ENCODE measurements at regions not wholly inside any gene's neighbourhood (a gene's known extent, or its start where the extent isn't known, plus 50 kb on each side); places are given as distances from the start of the nearest gene placed in this dataset.
"Not testable (repeated sequence)": the region's sequence is repeated elsewhere in the genome, so short reads cannot be mapped to it uniquely, and the experiment has no call there.

DNA sequence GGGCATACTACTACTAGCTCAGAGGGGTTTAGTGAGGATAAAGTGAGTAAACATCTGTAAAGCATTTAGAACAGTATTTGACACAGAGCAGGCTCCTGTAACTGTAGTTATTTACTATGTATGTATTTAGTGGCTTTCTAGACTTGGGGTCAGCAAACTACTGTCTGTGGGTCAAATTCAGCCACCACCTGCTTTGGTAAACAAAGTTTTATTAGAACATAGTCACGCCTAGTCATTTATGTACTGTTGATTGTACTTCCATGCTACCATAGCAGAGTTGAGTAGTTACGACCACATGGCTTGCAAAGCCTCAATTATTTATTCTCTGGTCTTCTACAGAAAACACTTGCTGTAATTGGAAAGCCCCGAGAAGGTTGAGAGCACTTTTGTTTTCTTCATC, 248.5 kb upstream of the PLPP4 start:
- TF ChIP-seq, protein P1, sequence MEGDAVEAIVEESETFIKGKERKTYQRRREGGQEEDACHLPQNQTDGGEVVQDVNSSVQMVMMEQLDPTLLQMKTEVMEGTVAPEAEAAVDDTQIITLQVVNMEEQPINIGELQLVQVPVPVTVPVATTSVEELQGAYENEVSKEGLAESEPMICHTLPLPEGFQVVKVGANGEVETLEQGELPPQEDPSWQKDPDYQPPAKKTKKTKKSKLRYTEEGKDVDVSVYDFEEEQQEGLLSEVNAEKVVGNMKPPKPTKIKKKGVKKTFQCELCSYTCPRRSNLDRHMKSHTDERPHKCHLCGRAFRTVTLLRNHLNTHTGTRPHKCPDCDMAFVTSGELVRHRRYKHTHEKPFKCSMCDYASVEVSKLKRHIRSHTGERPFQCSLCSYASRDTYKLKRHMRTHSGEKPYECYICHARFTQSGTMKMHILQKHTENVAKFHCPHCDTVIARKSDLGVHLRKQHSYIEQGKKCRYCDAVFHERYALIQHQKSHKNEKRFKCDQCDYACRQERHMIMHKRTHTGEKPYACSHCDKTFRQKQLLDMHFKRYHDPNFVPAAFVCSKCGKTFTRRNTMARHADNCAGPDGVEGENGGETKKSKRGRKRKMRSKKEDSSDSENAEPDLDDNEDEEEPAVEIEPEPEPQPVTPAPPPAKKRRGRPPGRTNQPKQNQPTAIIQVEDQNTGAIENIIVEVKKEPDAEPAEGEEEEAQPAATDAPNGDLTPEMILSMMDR (IDR thresholded peaks at IDR 0.05; ENCODE audit: insufficient read depth, low read depth, low read length, missing control alignments): no peak
- DNase-seq (ENCODE audit: low read depth): no peak
- H3K4me3 ChIP-seq (ENCODE audit: low read depth, low read length): no peak overlapping the region

DNA sequence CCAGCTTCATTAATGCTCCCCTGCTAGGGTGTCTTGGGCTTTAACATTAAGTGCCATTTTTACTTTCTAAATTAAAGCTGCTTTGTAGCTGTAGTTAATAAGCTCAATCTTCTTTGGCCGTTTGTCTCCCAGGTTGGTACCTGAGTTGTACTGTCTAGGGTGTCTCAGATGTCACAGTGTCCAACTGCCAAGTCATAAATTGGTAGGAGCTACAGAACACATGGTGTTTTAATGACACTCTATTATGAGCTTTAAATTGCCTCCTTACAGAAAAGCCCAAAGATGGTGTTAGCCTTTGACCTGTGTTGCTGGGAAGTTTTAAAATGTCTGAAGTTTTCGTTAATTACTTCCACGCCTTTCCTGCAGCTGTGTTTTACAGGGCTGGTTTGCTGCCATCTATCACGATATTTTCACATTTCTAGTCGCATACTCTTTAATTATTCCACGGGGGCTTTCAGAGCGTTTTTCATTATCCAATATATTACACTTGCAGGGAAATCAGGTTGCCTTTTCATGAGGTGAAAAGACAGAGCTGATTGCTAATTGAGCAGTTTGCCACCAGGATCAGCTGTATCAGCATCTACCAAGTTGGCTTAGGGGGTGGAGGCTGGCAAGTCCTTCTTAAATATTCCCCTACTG, 247.8 kb upstream of the PLPP4 start:
- H3K4me3 ChIP-seq (ENCODE audit: low read depth, low read length): no peak overlapping the region
- TF ChIP-seq, protein P1 (IDR thresholded peaks at IDR 0.05; ENCODE audit: insufficient read depth, low read depth, low read length, missing control alignments): no peak
- DNase-seq (ENCODE audit: low read depth): no peak

DNA sequence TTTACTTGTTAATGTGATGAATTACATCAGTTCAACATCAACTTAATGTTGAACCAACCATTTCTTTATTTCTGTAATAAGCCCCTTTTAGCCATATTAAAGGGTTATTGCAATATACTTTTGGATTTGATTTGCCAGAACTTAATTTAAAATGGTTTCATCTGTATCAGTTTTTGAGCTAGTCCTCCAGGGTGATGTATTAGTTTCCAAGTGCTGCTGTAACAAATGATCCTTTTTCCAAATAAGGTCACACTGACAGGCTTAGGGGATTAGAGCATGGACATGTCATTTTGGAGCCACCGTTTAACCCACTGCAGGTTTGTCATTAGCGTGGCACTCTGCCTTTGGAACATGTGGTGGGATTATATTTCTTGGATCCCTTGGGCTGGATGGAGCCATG, 244.8 kb upstream of the PLPP4 start:
- TF ChIP-seq, protein P1 (IDR thresholded peaks at IDR 0.05; ENCODE audit: insufficient read depth, low read depth, low read length, missing control alignments): no peak
- no peak overlapping the region for H3K4me3 ChIP-seq (ENCODE audit: low read depth, low read length)

DNA sequence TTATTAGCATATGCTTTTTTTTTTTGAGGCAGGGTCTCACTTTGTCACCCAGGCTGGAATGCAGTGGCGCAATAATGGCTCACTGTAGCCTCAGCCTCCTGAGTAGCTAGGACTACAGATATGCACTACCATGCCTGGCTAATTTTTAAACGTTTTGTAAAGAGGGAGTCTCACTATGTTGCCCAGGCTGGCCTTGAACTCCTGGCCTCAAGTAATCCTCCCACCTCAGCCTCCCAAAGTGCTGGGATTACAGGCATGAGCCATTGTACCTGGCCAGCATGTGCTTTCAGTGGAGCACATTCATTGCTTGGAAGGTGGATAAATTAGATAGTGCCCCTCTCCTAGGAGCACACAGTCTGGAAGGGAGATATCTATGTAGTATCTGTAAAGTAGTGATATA, 243.7 kb upstream of the PLPP4 start:
- not testable (repeated sequence) for DNase-seq (ENCODE audit: low read depth)

More for the DNA sequence above, 244.8 kb upstream of the PLPP4 start:
- no peak for DNase-seq (ENCODE audit: low read depth)

DNA sequence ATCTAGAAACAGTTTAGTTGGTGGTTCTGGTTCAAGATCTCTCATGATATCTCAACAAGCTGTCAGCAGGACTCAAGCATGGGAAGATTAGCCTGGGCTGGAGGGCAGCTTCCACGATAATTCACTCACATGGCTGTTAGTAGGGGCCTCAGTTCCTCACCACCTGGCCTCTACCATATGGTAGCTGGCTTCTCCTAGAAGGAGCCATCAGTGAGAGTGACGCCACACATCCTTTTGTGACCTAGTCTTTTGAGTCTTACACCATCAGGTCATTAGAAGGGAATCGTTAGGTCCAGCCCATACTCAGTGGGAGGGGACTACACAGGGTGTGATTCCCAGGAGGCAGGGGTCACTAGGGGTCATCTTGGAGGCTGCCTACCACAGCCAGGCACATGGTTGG, 239.3 kb upstream of the PLPP4 start:
- no peak overlapping the region for H3K4me3 ChIP-seq (ENCODE audit: low read depth, low read length)
- DNase-seq (ENCODE audit: low read depth): no peak
- TF ChIP-seq, protein P1 (IDR thresholded peaks at IDR 0.05; ENCODE audit: insufficient read depth, low read depth, low read length, missing control alignments): no peak

More for the DNA sequence above, 243.7 kb upstream of the PLPP4 start:
- H3K4me3 ChIP-seq (ENCODE audit: low read depth, low read length): not testable (repeated sequence)

DNA sequence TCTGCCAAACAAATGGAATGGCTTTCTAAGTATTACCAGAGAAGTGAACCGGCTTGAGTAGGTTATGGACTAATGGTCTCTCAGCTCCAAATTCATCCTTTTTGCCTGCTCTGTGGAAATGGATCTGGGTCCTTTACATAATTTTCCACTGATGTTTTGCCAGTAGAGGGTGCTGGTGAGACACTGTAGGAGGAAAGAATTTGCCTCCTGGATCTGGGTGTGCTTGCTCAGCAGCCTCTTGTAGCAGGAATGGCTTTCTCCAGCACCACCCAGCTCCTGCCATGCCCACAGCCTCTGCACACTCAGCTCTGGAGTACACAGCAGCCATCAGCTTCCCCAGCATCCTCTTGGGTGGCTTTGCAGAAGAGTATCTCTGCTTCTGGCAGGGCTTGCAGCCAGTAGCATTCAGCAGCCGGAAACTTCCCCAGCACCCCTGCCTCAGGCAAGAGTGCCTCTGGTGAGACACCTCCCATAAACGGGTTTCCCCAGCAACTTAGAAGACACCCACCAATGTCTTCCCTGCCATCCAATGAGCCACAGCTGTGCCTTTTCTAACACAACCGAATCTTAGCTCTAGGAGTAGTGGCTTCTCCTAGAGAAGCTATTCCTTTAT, 235.0 kb upstream of the PLPP4 start:
- TF ChIP-seq, protein P1 (IDR thresholded peaks at IDR 0.05; ENCODE audit: insufficient read depth, low read depth, low read length, missing control alignments): peak; percentile 73
- no peak overlapping the region for H3K4me3 ChIP-seq (ENCODE audit: low read depth, low read length)
- peak; percentile 61 for DNase-seq (ENCODE audit: low read depth)

DNA sequence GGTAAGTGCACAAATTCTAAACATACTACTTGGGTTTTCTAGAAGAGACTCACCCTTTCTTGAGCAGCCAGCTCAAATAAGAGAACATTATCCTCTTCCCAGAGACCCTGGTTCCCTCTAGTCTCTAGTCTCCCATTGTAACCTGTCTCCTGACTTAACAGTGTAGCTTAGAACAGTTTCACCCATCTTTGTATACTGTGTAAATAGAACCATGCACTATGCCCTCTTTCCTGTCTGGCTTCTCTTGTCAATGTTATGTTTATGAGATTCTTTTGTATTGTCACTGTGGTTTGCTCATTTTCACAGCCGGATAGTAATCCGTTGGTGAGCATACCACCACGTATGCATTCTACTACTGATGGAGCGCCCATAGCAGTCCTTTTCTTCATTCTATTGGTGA, 227.4 kb upstream of the PLPP4 start:
- no peak overlapping the region for H3K4me3 ChIP-seq (ENCODE audit: low read depth, low read length)
- no peak for DNase-seq (ENCODE audit: low read depth)
- TF ChIP-seq, protein P1 (IDR thresholded peaks at IDR 0.05; ENCODE audit: insufficient read depth, low read depth, low read length, missing control alignments): no peak

DNA sequence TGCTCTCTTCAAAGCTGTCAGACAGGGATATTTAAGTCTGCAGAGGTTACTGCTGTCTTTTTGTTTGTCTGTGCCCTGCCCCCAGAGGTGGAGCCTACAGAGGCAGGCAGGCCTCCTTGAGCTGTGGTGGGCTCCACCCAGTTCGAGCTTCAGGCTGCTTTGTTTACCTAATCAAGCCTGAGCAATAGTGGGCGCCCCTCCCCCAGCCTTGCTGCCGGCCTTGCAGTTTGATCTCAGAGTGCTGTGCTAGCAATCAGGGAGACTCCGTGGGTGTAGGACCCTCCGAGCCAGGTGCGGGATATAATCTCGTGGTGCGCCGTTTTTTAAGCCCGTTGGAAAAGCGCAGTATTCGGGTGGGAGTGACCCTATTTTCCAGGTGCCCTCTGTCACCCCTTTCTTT, 217.3 kb upstream of the PLPP4 start:
- not testable (repeated sequence) for DNase-seq (ENCODE audit: low read depth); H3K4me3 ChIP-seq (ENCODE audit: low read depth, low read length)

Measured in GM12865 (cell line).